Fibroblast of pulmonary artery (primary cell): ENCODE measurements at regions not wholly inside any gene's neighbourhood (a gene's known extent, or its start where the extent isn't known, plus 50 kb on each side); places are given as distances from the start of the nearest gene placed in this dataset.
"Not testable (repeated sequence)": the region's sequence is repeated elsewhere in the genome, so short reads cannot be mapped to it uniquely, and the experiment has no call there.

Source experiments
- DNase-seq: peaks from one replicate; pipeline ENCODE4 v3.0.0-alpha.2; 2010; ENCODE audit warnings: low read depth
- H3K4me3 ChIP-seq: replicated peaks from 2 replicates; pipeline ENCODE4 v1.5.1; 2011; ENCODE audit warnings: low read depth, mild to moderate bottlenecking, control low read depth, low read length, moderate library complexity
- CTCF ChIP-seq: IDR thresholded peaks from 2 replicates; pipeline ENCODE4 v1.5.1; 2011; ENCODE audit warnings: mild to moderate bottlenecking, control low read depth, low read length, inconsistent platforms; ENCODE audit errors: missing control alignments

- TF ChIP-seq CTCF, result no peak
- H3K4me3 ChIP-seq, result no peak overlapping the region
- DNase-seq, result no peak
Measured at GRCh38 chr12:96085475-96085874, 50.1 kb upstream of the LTA4H start.

- not testable (repeated sequence) for H3K4me3 ChIP-seq, DNase-seq
Measured at GRCh38 chr12:96086190-96086589, 50.8 kb upstream of the LTA4H start.

GRCh38 chr12:96091833-96092232, 56.4 kb upstream of the LTA4H start:
- TF ChIP-seq CTCF, result no peak
- H3K4me3 ChIP-seq, result no peak overlapping the region
- DNase-seq, result no peak

- no peak for TF ChIP-seq CTCF
- H3K4me3 ChIP-seq, result no peak overlapping the region
- no peak for DNase-seq
Measured at GRCh38 chr12:96093543-96094196, 58.3 kb upstream of the LTA4H start.

- DNase-seq, result no peak
- no peak overlapping the region for H3K4me3 ChIP-seq
- no peak for TF ChIP-seq CTCF
Measured at GRCh38 chr12:96094201-96094600, 58.8 kb upstream of the LTA4H start.

GRCh38 chr12:96098631-96099030, 63.2 kb upstream of the LTA4H start:
- no peak for TF ChIP-seq CTCF

GRCh38 chr12:96099421-96099820, 64.0 kb upstream of the LTA4H start:
- no peak for TF ChIP-seq CTCF
- DNase-seq, result no peak
- no peak overlapping the region for H3K4me3 ChIP-seq

More at GRCh38 chr12:96098631-96099030, 63.2 kb upstream of the LTA4H start:
- DNase-seq, result no peak
- no peak overlapping the region for H3K4me3 ChIP-seq
